B cell (primary cell): ENCODE measurements at regions not wholly inside any gene's neighbourhood (a gene's known extent, or its start where the extent isn't known, plus 50 kb on each side); places are given as distances from the start of the nearest gene placed in this dataset.

Experiments used
- EZH2 ChIP-seq: IDR thresholded peaks from 2 replicates; pipeline ENCODE4 v1.6.1; 2012; ENCODE audit warnings: borderline replicate concordance, low read depth, mild to moderate bottlenecking, moderate library complexity, low read length; ENCODE audit not compliant: insufficient read depth, poor library complexity, severe bottlenecking
- TF ChIP-seq, protein P1 (sequence below): fragments of 200-600 bp; IDR thresholded peaks from one replicate; pipeline ENCODE4 v1.8.0; 2022; ENCODE audit warnings: antibody characterized with exemption, mild to moderate bottlenecking

DNA sequence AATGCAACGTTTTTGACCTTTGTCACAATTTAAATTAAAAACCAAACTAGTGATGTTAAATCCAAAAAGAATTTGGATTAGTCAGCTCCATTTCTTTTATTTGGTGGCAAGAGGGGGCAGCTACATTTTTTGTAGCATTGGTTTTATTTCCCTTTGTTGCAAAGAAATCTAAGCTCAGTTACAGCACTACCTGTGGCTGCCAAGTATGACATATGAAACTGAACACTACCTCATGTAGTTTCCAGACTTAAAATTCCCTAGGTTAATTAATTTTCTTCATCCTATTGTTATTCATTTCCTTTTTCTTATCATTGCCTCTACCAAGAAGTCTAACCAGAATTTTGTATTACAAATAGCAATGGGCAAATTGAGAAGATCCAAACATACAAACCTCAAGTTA is 393.5 kb downstream of the BRINP1 start:
- TF ChIP-seq, protein P1, sequence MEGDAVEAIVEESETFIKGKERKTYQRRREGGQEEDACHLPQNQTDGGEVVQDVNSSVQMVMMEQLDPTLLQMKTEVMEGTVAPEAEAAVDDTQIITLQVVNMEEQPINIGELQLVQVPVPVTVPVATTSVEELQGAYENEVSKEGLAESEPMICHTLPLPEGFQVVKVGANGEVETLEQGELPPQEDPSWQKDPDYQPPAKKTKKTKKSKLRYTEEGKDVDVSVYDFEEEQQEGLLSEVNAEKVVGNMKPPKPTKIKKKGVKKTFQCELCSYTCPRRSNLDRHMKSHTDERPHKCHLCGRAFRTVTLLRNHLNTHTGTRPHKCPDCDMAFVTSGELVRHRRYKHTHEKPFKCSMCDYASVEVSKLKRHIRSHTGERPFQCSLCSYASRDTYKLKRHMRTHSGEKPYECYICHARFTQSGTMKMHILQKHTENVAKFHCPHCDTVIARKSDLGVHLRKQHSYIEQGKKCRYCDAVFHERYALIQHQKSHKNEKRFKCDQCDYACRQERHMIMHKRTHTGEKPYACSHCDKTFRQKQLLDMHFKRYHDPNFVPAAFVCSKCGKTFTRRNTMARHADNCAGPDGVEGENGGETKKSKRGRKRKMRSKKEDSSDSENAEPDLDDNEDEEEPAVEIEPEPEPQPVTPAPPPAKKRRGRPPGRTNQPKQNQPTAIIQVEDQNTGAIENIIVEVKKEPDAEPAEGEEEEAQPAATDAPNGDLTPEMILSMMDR: no peak
- TF ChIP-seq EZH2: no peak
